Tibial nerve (tissue), 3 donors: ENCODE measurements at regions not wholly inside any gene's neighbourhood (a gene's known extent, or its start where the extent isn't known, plus 50 kb on each side); places are given as distances from the start of the nearest gene placed in this dataset.

Experiments used
- CTCF ChIP-seq, 5 experiments: fragments of 200-600 bp in 3 of 5; fragments of 450-650 bp in 2 of 5; sonication (generic) in 3 of 5; IDR thresholded peaks; one replicate each; pipeline ENCODE4 v1.5.1; 2016 to 2019; ENCODE audit warnings: antibody characterized with exemption in 5 of 5, mild to moderate bottlenecking in 3 of 5, moderate library complexity in 2 of 5
- POLR2A ChIP-seq, 2 donors: fragments of 450-650 bp; IDR thresholded peaks; one replicate each; pipeline ENCODE4 v1.6.1; 2017; ENCODE audit warnings: antibody characterized with exemption in 2 of 2, mild to moderate bottlenecking in 2 of 2, moderate library complexity in 2 of 2

- TF ChIP-seq POLR2A (IDR thresholded peaks at IDR 0.05) (no peak), CTCF (IDR thresholded peaks at IDR 0.05) (no peak)
Observed at GRCh38 chr14:27184427-27184826, 586.6 kb upstream of the NOVA1 start.
